ENCODE measurements at regions not wholly inside any gene's neighbourhood (a gene's known extent, or its start where the extent isn't known, plus 50 kb on each side); places are given as distances from the start of the nearest gene placed in this dataset.

DNA sequence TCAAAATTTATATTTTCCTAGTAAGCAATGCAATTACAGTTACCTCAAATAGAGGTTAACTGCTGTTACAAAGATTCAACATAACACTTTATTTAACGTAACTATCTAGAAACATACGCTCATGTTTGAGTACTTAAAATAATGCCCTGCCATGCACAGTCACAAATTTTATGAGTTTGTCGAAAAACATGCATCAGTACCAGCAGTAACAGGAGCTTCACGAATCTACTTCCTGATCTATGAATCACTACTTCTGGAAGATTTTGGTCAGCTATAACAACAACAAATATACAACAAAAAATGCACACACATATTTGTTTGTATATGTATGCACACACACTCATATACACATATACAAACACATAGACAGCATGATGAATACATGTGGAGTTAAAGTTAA, 881.8 kb downstream of the FSCB start:
- intact Hi-C loops (cut with micrococcal nuclease) = no loop called here
- no peak for ATAC-seq (ENCODE audit: low read depth)

More for the DNA sequence above, 881.8 kb downstream of the FSCB start:
- H3K4me1 ChIP-seq (ENCODE audit: control insufficient read depth, insufficient read depth, low read length) = no peaks in the 10 kb centered on the region
- no peak overlapping the region for H2AFZ ChIP-seq (replicated peaks; ENCODE audit: low read length, poor library complexity)
- CTCF ChIA-PET = no interaction called here
- no peak for DNase-seq
- no peaks in the 10 kb centered on the region for H4K20me1 ChIP-seq (ENCODE audit: insufficient read depth, low read length)
- no peak overlapping the region for H3K27ac ChIP-seq (ENCODE audit: insufficient read depth, low read length)
- H2BK20ac ChIP-seq (ENCODE audit: low read depth, low read length) = no peak overlapping the region
- H3K79me1 ChIP-seq (ENCODE audit: low read depth in 1 of 2, low read length in 2 of 2) = no peaks in the 10 kb centered on the region
- no peaks in the 10 kb centered on the region for H3K27me3 ChIP-seq (ENCODE audit: control insufficient read depth, insufficient read depth, low read length)
- no peak overlapping the region for H3K14ac ChIP-seq (replicated peaks; ENCODE audit: low read depth, low read length)
- BruUV-seq (replicated peaks) = no TSS peak
- no peak overlapping the region for H2AK5ac ChIP-seq (ENCODE audit: low read depth, low read length)
- no peaks in the 10 kb centered on the region for H3K9me3 ChIP-seq (ENCODE audit: control insufficient read depth, insufficient read depth, low read length)
- H3K9me1 ChIP-seq (ENCODE audit: insufficient read depth, low read length) = no peaks in the 10 kb centered on the region
- H4K8ac ChIP-seq (ENCODE audit: low read depth in 2 of 2, low read length in 2 of 2) = no peak overlapping the region
- H3K18ac ChIP-seq (ENCODE audit: low read depth, low read length) = no peak overlapping the region
- no peak overlapping the region for H2AK9ac ChIP-seq (replicated peaks; ENCODE audit: low read depth, low read length, poor library complexity)
- no peaks in the 10 kb centered on the region for H3K36me3 ChIP-seq (ENCODE audit: control insufficient read depth, insufficient read depth, low read length)
- H2BK15ac ChIP-seq (ENCODE audit: low read depth, low read length) = no peak overlapping the region
- POLR2A ChIA-PET (ENCODE audit: unreplicated experiment) = no interaction called here
- no peak overlapping the region for H3K4ac ChIP-seq (ENCODE audit: low read depth, low read length)
- in situ Hi-C loops (cut with MboI; ENCODE audit: low sequenced_read_pairs) = no loop called here
- H2BK120ac ChIP-seq (ENCODE audit: low read depth, low read length) = no peak overlapping the region
- no peak overlapping the region for H2BK5ac ChIP-seq (ENCODE audit: low read depth, low read length, poor library complexity, severe bottlenecking)
- no peak overlapping the region for H3K56ac ChIP-seq (ENCODE audit: extremely low read depth, insufficient read depth, low read length)
- no peak overlapping the region for H3K4me3 ChIP-seq (ENCODE audit: insufficient read depth, low read depth, low read length)
- TF ChIP-seq, protein P1, sequence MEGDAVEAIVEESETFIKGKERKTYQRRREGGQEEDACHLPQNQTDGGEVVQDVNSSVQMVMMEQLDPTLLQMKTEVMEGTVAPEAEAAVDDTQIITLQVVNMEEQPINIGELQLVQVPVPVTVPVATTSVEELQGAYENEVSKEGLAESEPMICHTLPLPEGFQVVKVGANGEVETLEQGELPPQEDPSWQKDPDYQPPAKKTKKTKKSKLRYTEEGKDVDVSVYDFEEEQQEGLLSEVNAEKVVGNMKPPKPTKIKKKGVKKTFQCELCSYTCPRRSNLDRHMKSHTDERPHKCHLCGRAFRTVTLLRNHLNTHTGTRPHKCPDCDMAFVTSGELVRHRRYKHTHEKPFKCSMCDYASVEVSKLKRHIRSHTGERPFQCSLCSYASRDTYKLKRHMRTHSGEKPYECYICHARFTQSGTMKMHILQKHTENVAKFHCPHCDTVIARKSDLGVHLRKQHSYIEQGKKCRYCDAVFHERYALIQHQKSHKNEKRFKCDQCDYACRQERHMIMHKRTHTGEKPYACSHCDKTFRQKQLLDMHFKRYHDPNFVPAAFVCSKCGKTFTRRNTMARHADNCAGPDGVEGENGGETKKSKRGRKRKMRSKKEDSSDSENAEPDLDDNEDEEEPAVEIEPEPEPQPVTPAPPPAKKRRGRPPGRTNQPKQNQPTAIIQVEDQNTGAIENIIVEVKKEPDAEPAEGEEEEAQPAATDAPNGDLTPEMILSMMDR (conservative IDR thresholded peaks at IDR 0.05; ENCODE audit: low read depth, low read length) = no peak
- TF ChIP-seq BHLHE40 (IDR thresholded peaks at IDR 0.05; ENCODE audit: low read depth, low read length) (no peak), RFX5 (IDR thresholded peaks at IDR 0.05; ENCODE audit: low read depth, low read length) (no peak), NFE2L2 (IDR thresholded peaks at IDR 0.05; ENCODE audit: low read depth, low read length) (no peak), MAFK (IDR thresholded peaks at IDR 0.05; ENCODE audit: low read depth, low read length) (no peak)
- TF ChIP-seq, protein P2, sequence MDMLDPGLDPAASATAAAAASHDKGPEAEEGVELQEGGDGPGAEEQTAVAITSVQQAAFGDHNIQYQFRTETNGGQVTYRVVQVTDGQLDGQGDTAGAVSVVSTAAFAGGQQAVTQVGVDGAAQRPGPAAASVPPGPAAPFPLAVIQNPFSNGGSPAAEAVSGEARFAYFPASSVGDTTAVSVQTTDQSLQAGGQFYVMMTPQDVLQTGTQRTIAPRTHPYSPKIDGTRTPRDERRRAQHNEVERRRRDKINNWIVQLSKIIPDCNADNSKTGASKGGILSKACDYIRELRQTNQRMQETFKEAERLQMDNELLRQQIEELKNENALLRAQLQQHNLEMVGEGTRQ (IDR thresholded peaks at IDR 0.05; ENCODE audit: low read depth, low read length) = no peak
- H4K5ac ChIP-seq (ENCODE audit: low read depth, low read length) = no peak overlapping the region
- H3K23ac ChIP-seq (ENCODE audit: low read depth, low read length) = no peak overlapping the region
- 60% methylated on average over 1 of the region's 4 CpGs; no CpG with 5 or more reads in 1 of the 2 experiments for WGBS, 2 experiments (ENCODE audit: extremely low coverage in 2 of 2, insufficient read length in 1 of 2)
- no peak overlapping the region for H3K9ac ChIP-seq (ENCODE audit: low read depth, low read length)
- dilution Hi-C loops (cut with HindIII; ENCODE audit: low sequenced_read_pairs, unreplicated experiment) = no loop called here
- H4K91ac ChIP-seq (ENCODE audit: insufficient read depth, low read depth, low read length) = no peak overlapping the region
- no peak overlapping the region for H3K4me2 ChIP-seq (ENCODE audit: low read depth, low read length)
